CD4-positive, alpha-beta T cell (primary cell): ENCODE measurements at regions not wholly inside any gene's neighbourhood (a gene's known extent, or its start where the extent isn't known, plus 50 kb on each side); places are given as distances from the start of the nearest gene placed in this dataset.

Source experiments
- ATAC-seq: fragments of 200-7000 bp; cut with Tn5 transposase; one replicate; pipeline ENCODE4 v1.10.0; 2022; ENCODE audit warnings: mild to moderate bottlenecking; ENCODE audit not compliant: poor library complexity
- CTCF ChIA-PET: fragments of 350-600 bp; sonication (Branson Sonifier 250); formaldehyde crosslinking; loops from one replicate; lab custom pipeline; 2021; ENCODE audit warnings: antibody characterized with exemption, inconsistent platforms; lab: Charles Lee
- POLR2A ChIA-PET: fragments of 350-600 bp; sonication (Branson Sonifier 250); formaldehyde crosslinking; loops from one replicate; lab custom pipeline; 2021; ENCODE audit warnings: antibody characterized with exemption, inconsistent platforms; lab: Charles Lee
- DNase-seq, 14 experiments: peaks; one replicate each; pipeline ENCODE4 v3.0.0-alpha.2; 2013 to 2020; ENCODE audit warnings: mixed read lengths in 2 of 14
- H3K27ac ChIP-seq, 2 donors: one replicate each; pipeline versions ENCODE4 v1.5.1 to v1.7.0; 2013; ENCODE audit warnings: low read length in 2 of 2, low read depth in 1 of 2, mild to moderate bottlenecking in 1 of 2
- H3K27me3 ChIP-seq, 2 experiments: 1 replicate in 1 of 2; 2 replicates in 1 of 2; pipeline versions ENCODE4 v1.6.1 to v1.7.0; 2013; ENCODE audit warnings: low read length in 2 of 2, control low read depth in 1 of 2, mild to moderate bottlenecking in 1 of 2, moderate library complexity in 1 of 2; ENCODE audit not compliant: insufficient read depth in 2 of 2, control insufficient read depth in 1 of 2
- H3K36me3 ChIP-seq: one replicate; pipeline ENCODE4 v1.6.1; 2013; ENCODE audit warnings: low read length, control low read depth; ENCODE audit not compliant: insufficient read depth
- H3K4me1 ChIP-seq: one replicate; pipeline ENCODE4 v1.6.1; 2013; ENCODE audit warnings: low read length, control low read depth; ENCODE audit not compliant: insufficient read depth
- H3K4me3 ChIP-seq: one replicate; pipeline ENCODE4 v1.5.1; 2013; ENCODE audit warnings: mild to moderate bottlenecking, low read length, moderate library complexity
- H3K9me3 ChIP-seq, 2 experiments: 1 replicate in 1 of 2; 2 replicates in 1 of 2; pipeline versions ENCODE4 v1.6.1 to v1.7.0; 2013; ENCODE audit warnings: low read length in 2 of 2, mild to moderate bottlenecking in 2 of 2, control low read depth in 1 of 2, moderate library complexity in 1 of 2; ENCODE audit not compliant: control insufficient read depth in 1 of 2, insufficient read depth in 1 of 2
- H3K27ac Mint-ChIP-seq: one replicate; pipeline ENCODE4 v1.8.0; 2020; ENCODE audit warnings: mixed read lengths
- H3K27me3 Mint-ChIP-seq: one replicate; pipeline ENCODE4 v1.8.0; 2021; ENCODE audit warnings: mixed read lengths
- H3K36me3 Mint-ChIP-seq: one replicate; pipeline ENCODE4 v1.8.0; 2021; ENCODE audit warnings: low read depth, mixed read lengths
- H3K4me1 Mint-ChIP-seq: one replicate; pipeline ENCODE4 v1.8.0; 2021; ENCODE audit warnings: low read depth, mixed read lengths
- H3K4me3 Mint-ChIP-seq: one replicate; pipeline ENCODE4 v1.8.0; 2020; ENCODE audit warnings: mild to moderate bottlenecking, mixed read lengths
- H3K9me3 Mint-ChIP-seq: one replicate; pipeline ENCODE4 v1.8.0; 2020; ENCODE audit warnings: mixed read lengths
- CTCF ChIP-seq: fragments of 200-600 bp; IDR thresholded peaks from one replicate; pipeline ENCODE4 v1.8.0; 2022; ENCODE audit warnings: antibody characterized with exemption, mild to moderate bottlenecking
- intact Hi-C, 2 experiments: fragments of 100-400 bp; cut with DNase I in 1 of 2; cut with micrococcal nuclease in 1 of 2; formaldehyde crosslinking; loops; one replicate each; pipeline versions ENCODE4 v1.15.1 to v1.9.0; 2023 to 2025; cut with DNase I, micrococcal nuclease

GRCh38 chr15:38154837-38155236, 97.8 kb upstream of the SPRED1 start:
- Mint-ChIP-seq H3K27ac (no peak overlapping the region), H3K4me3 (no peak overlapping the region), H3K4me1 (no peaks in the 10 kb centered on the region), H3K27me3 (peaks cover 33% of the 10 kb centered on the region), H3K36me3 (no peaks in the 10 kb centered on the region), H3K9me3 (peaks cover 3% of the 10 kb centered on the region)
- Histone ChIP-seq H3K4me1 (no peaks in the 10 kb centered on the region), H3K9me3 (peaks cover 7 to 21% of the 10 kb centered on the region in 2 experiments), H3K36me3 (no peaks in the 10 kb centered on the region), H3K4me3 (no peak overlapping the region), H3K27me3 (no peaks in the 10 kb centered on the region), H3K27ac (no peak overlapping the region)
- ChIA-PET CTCF (no interaction called here), POLR2A (no interaction called here)
- ATAC-seq = no peak
- intact Hi-C loops = no loop called here
- no peak for DNase-seq
- TF ChIP-seq CTCF = no peak

- H3K27ac Mint-ChIP-seq = no peak overlapping the region
- CTCF ChIA-PET = no interaction called here
- H3K27ac ChIP-seq = no peak overlapping the region
Measured at GRCh38 chr15:38163658-38164057, 89.0 kb upstream of the SPRED1 start.

GRCh38 chr15:38164061-38164460, 88.6 kb upstream of the SPRED1 start:
- DNase-seq (no peak), ATAC-seq (no peak)
- Histone ChIP-seq H3K9me3 (no peaks in the 10 kb centered on the region), H3K4me3 (no peak overlapping the region), H3K27me3 (no peaks in the 10 kb centered on the region), H3K27ac (no peak overlapping the region), H3K36me3 (no peaks in the 10 kb centered on the region), H3K4me1 (no peaks in the 10 kb centered on the region)
- intact Hi-C loops = no loop called here
- Mint-ChIP-seq H3K4me3 (no peak overlapping the region), H3K4me1 (no peaks in the 10 kb centered on the region), H3K9me3 (no peaks in the 10 kb centered on the region), H3K27me3 (peaks cover 24% of the 10 kb centered on the region), H3K36me3 (no peaks in the 10 kb centered on the region), H3K27ac (no peak overlapping the region)
- CTCF ChIA-PET = no interaction called here
- POLR2A ChIA-PET = no interaction called here
- TF ChIP-seq CTCF = no peak

More at GRCh38 chr15:38163658-38164057, 89.0 kb upstream of the SPRED1 start:
- Mint-ChIP-seq H3K4me3 (no peak overlapping the region), H3K36me3 (no peaks in the 10 kb centered on the region), H3K9me3 (no peaks in the 10 kb centered on the region), H3K27me3 (peaks cover 24% of the 10 kb centered on the region), H3K4me1 (no peaks in the 10 kb centered on the region)
- ATAC-seq (no peak), DNase-seq (no peak)
- TF ChIP-seq CTCF = no peak
- Histone ChIP-seq H3K4me1 (no peaks in the 10 kb centered on the region), H3K4me3 (no peak overlapping the region), H3K36me3 (no peaks in the 10 kb centered on the region), H3K9me3 (no peaks in the 10 kb centered on the region), H3K27me3 (no peaks in the 10 kb centered on the region)
- intact Hi-C loops = no loop called here
- POLR2A ChIA-PET = no interaction called here
